GM19025 (cell line): ENCODE measurements at regions not wholly inside any gene's neighbourhood (a gene's known extent, or its start where the extent isn't known, plus 50 kb on each side); places are given as distances from the start of the nearest gene placed in this dataset.
"Not testable (repeated sequence)": the region's sequence is repeated elsewhere in the genome, so short reads cannot be mapped to it uniquely, and the experiment has no call there.

ENCODE experiments used
- ATAC-seq: cut with Tn5 transposase; IDR thresholded peaks from one replicate; pipeline ENCODE4 v1.9.1; 2021; ENCODE audit warnings: mild to moderate bottlenecking, low read depth, moderate library complexity; ENCODE audit not compliant: unreplicated experiment

GRCh38 chr6:51203504-51203903, 384.8 kb downstream of the TFAP2B start:
- no peak for ATAC-seq

DNA sequence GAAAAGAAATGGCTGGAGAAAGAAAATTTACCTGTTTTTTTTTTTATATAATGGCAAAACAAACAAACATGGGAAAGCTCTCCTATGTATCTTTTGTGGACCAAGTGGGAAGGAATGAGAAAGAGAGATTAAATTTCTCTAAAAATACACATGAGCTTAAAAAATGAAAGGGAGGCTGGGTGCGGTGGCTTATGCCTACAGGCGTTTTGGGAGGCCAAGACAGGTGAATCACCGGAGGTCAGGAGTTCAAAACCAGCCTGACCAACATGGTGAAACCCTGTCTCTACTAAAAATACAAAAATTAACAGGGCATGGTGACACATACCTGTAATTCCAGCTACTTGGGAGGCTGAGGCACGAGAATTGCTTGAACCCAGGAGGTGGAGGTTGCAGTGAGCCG, 388.0 kb downstream of the TFAP2B start:
- not testable (repeated sequence) for ATAC-seq

- no peak for ATAC-seq
These were observed 391.0 kb downstream of the TFAP2B start for GRCh38 chr6:51209651-51210050.

GRCh38 chr6:51213811-51214210, 395.1 kb downstream of the TFAP2B start:
- no peak for ATAC-seq

DNA sequence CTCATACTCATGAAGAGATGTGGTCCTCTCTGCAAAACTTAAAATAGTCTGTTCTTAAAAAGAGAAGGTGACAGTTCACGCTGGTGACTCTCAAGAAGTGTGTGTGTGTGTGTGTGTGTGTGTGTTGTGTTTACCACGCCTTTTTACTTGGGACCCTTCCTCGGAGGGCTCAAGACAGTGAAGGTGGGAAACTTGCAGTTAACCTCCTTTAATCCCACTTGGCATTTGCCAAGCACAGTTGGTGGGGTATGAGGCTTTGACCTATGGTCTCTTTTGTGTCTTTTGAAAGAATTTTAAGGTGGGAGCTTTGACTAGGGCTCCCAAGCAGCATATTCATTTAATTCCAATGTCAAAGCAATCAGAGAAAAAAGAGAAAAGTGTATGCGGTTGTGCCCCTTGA, 395.8 kb downstream of the TFAP2B start:
- ATAC-seq, result no peak

GRCh38 chr6:51218181-51218580, 399.5 kb downstream of the TFAP2B start:
- no peak for ATAC-seq

- not testable (repeated sequence) for ATAC-seq
These were observed 406.0 kb downstream of the TFAP2B start for GRCh38 chr6:51224580-51225240.

GRCh38 chr6:51241376-51241775, 422.7 kb downstream of the TFAP2B start:
- ATAC-seq, result no peak

- ATAC-seq, result no peak
These were observed 431.1 kb downstream of the TFAP2B start for GRCh38 chr6:51249798-51250197.

DNA sequence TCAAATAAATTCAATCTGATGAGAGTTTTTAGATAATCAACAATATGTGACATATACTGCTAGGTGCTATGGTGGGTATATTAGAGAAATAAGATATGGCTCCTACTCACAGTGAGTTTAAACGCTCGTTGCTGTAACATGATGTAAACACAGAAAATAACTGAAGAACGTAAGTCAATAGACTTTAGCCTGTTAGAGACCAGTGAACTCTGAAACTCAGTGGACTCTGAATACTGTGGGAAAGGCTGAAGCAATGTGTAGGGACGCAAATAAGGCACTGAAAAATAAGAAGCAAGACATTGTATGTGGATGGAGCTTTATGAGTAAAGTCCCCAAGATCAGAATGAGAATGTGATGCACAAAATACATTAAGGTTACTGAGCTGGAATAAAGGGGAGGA, 431.6 kb downstream of the TFAP2B start:
- ATAC-seq, result no peak

DNA sequence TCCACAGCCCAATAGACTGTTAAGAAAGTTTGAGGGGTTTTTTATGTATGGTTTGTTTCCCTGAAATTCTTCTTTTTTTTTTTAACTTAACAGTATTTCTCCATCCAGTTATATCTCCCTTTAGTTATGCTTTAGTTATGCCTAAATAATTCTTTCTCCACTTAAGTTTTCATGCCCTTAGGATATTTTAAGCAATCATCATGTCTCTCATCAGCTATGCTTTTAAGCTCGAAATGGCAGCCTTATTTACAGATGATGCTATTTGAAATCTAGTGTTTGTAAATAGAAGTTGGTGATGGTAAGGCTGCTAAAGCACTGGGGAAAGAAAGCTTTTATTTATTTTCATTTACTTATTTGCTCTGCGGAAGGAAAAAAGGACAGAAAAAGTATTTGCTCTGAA, 439.3 kb downstream of the TFAP2B start:
- no peak for ATAC-seq

DNA sequence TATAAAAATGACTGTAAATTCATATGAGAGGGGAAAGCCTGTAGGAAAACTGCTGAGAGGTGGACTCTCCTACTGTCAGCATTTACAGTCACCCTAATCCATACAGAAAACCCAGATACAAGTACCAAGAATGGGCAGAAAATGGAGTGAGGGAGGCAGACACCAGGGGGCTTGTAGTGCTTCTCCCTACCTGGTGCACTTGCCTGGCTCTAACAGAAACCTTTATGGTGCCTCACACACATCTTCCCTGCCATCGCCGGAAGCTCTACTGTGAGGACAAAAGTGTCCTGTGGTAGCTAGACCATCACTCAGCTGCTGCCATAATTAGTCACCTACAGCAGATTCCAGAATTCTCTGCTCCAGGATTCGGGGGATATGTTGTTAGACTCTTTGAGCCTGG, 441.3 kb downstream of the TFAP2B start:
- no peak for ATAC-seq

GRCh38 chr6:51261691-51262090, 443.0 kb downstream of the TFAP2B start:
- ATAC-seq, result no peak

GRCh38 chr6:51265426-51265825, 446.8 kb downstream of the TFAP2B start:
- no peak for ATAC-seq

- ATAC-seq, result no peak
These were observed 447.9 kb downstream of the TFAP2B start for GRCh38 chr6:51266604-51267003.

DNA sequence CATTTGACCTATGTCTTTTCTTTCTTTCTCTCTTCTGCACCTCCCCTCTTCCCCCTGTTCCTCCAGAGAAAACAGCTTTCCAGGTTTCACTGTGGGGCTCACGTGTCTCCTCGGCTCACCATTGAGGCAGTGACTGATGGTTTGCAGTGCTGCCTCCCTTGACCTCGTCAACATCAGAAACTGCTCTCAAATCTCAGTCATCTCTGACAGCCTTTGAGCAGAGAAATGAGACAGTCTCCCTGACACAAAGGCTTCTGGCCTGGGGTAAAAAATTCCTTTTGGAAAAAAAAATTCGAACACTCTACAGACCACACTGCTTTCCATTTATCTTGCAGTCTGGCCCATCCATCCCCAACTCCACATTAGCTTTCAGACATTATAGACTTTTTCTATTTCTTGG, 450.0 kb downstream of the TFAP2B start:
- ATAC-seq, result no peak

DNA sequence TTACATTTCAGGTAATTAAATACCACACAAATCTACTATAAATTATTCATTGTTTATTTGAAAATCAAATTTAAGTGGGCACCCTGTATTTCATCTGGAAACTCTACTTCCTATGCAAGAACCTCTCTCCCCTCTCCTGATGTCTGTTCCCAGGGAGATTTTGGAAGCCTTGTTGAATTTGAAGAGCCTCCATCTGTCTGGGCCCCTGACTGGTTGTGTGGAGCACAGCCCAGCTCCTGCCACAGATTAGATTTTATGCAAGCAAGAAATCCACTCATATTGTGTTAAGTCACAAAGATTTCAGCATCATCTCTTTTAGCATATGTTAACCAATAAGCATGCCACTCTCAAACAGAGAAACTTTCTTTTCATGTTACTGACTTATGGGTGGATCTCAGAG, 451.2 kb downstream of the TFAP2B start:
- ATAC-seq, result no peak

- no peak for ATAC-seq
These were observed 452.9 kb downstream of the TFAP2B start for GRCh38 chr6:51271615-51272014.

DNA sequence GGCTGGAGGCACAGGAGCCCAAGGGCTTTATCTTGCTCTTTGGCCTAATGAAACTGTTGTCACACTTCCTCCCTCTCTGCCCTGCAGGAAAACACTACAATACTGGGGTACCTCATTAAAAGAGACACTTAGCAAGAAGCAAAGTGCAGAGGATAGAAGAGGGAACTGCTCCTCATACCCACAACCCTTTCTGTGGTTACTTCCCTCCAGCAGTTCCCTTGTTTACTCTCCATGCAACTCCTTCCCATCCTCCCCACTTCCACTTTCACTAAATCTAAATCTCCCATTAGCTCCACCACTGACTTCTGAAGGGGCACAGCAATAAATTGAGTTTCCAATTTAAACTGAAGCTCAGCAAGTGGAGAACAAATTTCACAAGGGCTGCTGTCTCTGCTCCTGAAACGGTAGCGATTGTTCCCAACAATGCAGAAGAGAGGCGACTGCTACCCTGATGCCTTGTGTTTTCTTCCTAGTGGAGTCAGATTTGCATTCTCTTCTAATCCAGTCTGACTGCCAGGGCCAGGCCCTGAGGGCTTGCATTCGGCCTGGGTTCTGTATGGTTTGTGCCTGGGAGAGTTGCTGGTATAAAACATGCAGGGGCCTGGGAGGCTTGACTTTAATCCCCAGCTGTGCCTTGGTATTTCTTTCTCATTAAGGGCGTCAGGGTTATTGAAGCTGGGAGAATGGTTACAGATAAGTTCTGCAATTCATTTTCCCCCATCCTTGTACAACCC, 454.7 kb downstream of the TFAP2B start:
- ATAC-seq, result no peak

GRCh38 chr6:51277474-51277873, 458.8 kb downstream of the TFAP2B start:
- no peak for ATAC-seq

DNA sequence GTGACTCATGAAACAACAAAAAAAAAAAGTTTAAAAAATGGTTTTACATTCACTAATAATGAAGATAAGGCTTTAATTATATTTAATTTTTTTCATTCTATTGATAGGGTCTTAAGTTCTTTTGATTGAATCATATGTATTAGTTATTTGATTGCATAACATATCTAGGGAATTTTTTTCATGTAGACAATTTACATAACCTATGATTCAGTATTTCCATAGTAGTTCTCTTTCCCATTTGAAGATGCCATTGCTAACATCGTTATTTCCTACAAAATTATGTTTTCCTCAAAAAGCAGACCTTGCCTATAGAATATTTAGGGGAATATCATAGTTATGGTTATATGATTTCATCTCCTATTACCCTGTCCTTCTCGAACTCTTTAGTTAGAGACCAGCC, 463.4 kb downstream of the TFAP2B start:
- ATAC-seq, result no peak

DNA sequence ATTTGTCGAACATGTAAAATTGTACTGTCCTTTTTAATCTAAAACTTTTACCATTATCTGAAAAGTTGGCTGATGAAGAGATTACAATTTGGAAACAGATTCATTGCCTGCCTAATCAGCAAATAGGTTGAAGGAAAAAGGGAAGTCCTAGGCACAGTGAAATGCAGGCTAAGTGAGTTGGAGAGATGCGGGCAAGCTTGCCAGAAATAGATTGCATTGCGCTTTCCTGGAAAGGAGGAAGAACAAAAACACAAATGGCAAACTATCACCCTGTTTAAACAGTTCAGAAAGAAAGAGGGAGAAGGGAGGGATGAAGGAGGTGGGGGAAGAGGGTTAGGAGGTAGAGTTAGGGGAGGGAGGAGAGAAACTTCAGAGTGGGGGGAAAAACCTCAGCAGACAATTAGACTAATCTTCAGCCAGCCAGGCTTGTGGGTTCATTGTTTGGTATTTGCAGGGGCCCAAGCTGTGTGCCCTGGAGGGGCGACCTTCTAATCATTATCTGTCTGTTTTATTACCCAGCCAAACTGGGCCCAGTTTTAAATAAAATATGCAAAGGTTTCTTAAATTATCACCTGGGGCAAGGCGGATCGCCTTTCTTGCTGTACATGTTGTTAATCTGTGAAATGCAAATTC, 465.2 kb downstream of the TFAP2B start:
- no peak for ATAC-seq
